GM19372 (cell line): ENCODE measurements at regions not wholly inside any gene's neighbourhood (a gene's known extent, or its start where the extent isn't known, plus 50 kb on each side); places are given as distances from the start of the nearest gene placed in this dataset.
"Not testable (repeated sequence)": the region's sequence is repeated elsewhere in the genome, so short reads cannot be mapped to it uniquely, and the experiment has no call there.

Source experiments
- ATAC-seq: cut with Tn5 transposase; IDR thresholded peaks from one replicate; pipeline ENCODE4 v1.9.1; 2021; ENCODE audit warnings: mild to moderate bottlenecking, low read depth, moderate library complexity; ENCODE audit not compliant: unreplicated experiment

- ATAC-seq = no peak
These were observed 105.1 kb upstream of the GALNT15 start for GRCh38 chr3:16069149-16069922.

- no peak for ATAC-seq
These were observed 103.8 kb upstream of the GALNT15 start for GRCh38 chr3:16070707-16071106.

GRCh38 chr3:16071206-16071605 lies 103.3 kb upstream of the GALNT15 start:
- no peak for ATAC-seq

- no peak for ATAC-seq
These were observed 101.9 kb upstream of the GALNT15 start for GRCh38 chr3:16072420-16073110.

GRCh38 chr3:16073203-16073602 lies 101.3 kb upstream of the GALNT15 start:
- no peak for ATAC-seq

- not testable (repeated sequence) for ATAC-seq
These were observed 100.3 kb upstream of the GALNT15 start for GRCh38 chr3:16073990-16074671.

- ATAC-seq = no peak
These were observed 98.8 kb upstream of the GALNT15 start for GRCh38 chr3:16075647-16076046.

GRCh38 chr3:16076564-16076963 lies 97.9 kb upstream of the GALNT15 start:
- no peak for ATAC-seq

- not testable (repeated sequence) for ATAC-seq
These were observed 97.3 kb upstream of the GALNT15 start for GRCh38 chr3:16077146-16077545.

GRCh38 chr3:16077681-16078080 lies 96.8 kb upstream of the GALNT15 start:
- not testable (repeated sequence) for ATAC-seq

- ATAC-seq = no peak
These were observed 95.0 kb upstream of the GALNT15 start for GRCh38 chr3:16079519-16079918.

GRCh38 chr3:16081661-16082060 lies 92.8 kb upstream of the GALNT15 start:
- ATAC-seq = no peak

- no peak for ATAC-seq
These were observed 89.6 kb upstream of the GALNT15 start for GRCh38 chr3:16084887-16085286.

GRCh38 chr3:16085410-16085809 lies 89.1 kb upstream of the GALNT15 start:
- ATAC-seq = no peak

- ATAC-seq = no peak
These were observed 88.4 kb upstream of the GALNT15 start for GRCh38 chr3:16085884-16086608.

GRCh38 chr3:16086690-16087089 lies 87.8 kb upstream of the GALNT15 start:
- ATAC-seq = no peak

GRCh38 chr3:16088496-16088895 lies 86.0 kb upstream of the GALNT15 start:
- no peak for ATAC-seq

- no peak for ATAC-seq
These were observed 85.0 kb upstream of the GALNT15 start for GRCh38 chr3:16089521-16089920.

GRCh38 chr3:16090024-16090423 lies 84.5 kb upstream of the GALNT15 start:
- ATAC-seq = no peak

- no peak for ATAC-seq
These were observed 83.8 kb upstream of the GALNT15 start for GRCh38 chr3:16090706-16091105.

- no peak for ATAC-seq
These were observed 81.6 kb upstream of the GALNT15 start for GRCh38 chr3:16092923-16093322.
